Thyroid gland (tissue), 4 donors: ENCODE measurements at regions not wholly inside any gene's neighbourhood (a gene's known extent, or its start where the extent isn't known, plus 50 kb on each side); places are given as distances from the start of the nearest gene placed in this dataset.

ENCODE experiments used
- DNase-seq, 2 donors: peaks; one replicate each; pipeline ENCODE4 v3.0.0-alpha.2; 2019
- H3K27ac ChIP-seq, 3 donors: fragments of 200-600 bp; sonication (generic); 1 replicate in 2 of 3; 2 replicates in 1 of 3; pipeline ENCODE4 v1.5.1; 2016 to 2019; ENCODE audit warnings: mild to moderate bottlenecking in 1 of 3, moderate library complexity in 1 of 3
- H3K27me3 ChIP-seq: fragments of 200-600 bp; sonication (generic); one replicate; pipeline ENCODE4 v1.5.1; 2019
- H3K36me3 ChIP-seq, 2 donors: fragments of 200-600 bp; sonication (generic); one replicate each; pipeline ENCODE4 v1.5.1; 2016 to 2019
- H3K4me1 ChIP-seq, 2 donors: fragments of 200-600 bp; sonication (generic); one replicate each; pipeline ENCODE4 v1.5.1; 2017 to 2019
- H3K4me3 ChIP-seq, 3 donors: fragments of 200-600 bp; sonication (generic); replicated peaks in 1 of 3; 1 replicate in 2 of 3; 2 replicates in 1 of 3; pipeline ENCODE4 v1.5.1; 2016; ENCODE audit warnings: mild to moderate bottlenecking in 1 of 3
- H3K9me3 ChIP-seq: fragments of 200-600 bp; sonication (generic); one replicate; pipeline ENCODE4 v1.5.1; 2017
- CTCF ChIP-seq, 6 experiments: fragments of 200-600 bp in 3 of 6; fragments of 450-650 bp in 3 of 6; sonication (generic) in 3 of 6; IDR thresholded peaks; one replicate each; pipeline ENCODE4 v1.5.1; 2016 to 2019; ENCODE audit warnings: antibody characterized with exemption in 6 of 6, mild to moderate bottlenecking in 2 of 6, inconsistent platforms in 1 of 6, moderate library complexity in 1 of 6
- POLR2A ChIP-seq, 2 donors: fragments of 450-650 bp; IDR thresholded peaks; one replicate each; pipeline ENCODE4 v1.6.1; 2017; ENCODE audit warnings: antibody characterized with exemption in 2 of 2, mild to moderate bottlenecking in 2 of 2, moderate library complexity in 1 of 2
- WGBS, 2 donors: methylation state at CpG; one replicate each; pipeline ENCODE4 v1.1.5; 2017; 5-methylcytosine and 5-hydroxymethylcytosine counted together
- intact Hi-C: fragments of 100-400 bp; cut with DNase I; formaldehyde crosslinking; loops from one replicate; pipeline ENCODE4 v1.15.1; 2023

- H3K36me3 ChIP-seq: no peaks in the 10 kb centered on the region
- no peaks in the 10 kb centered on the region for H3K9me3 ChIP-seq
- H3K27ac ChIP-seq: no peak overlapping the region
- intact Hi-C loops: no loop called here
- no peaks in the 10 kb centered on the region for H3K27me3 ChIP-seq
- 89 to 92% methylated on average over 5 of the region's 5 CpGs for WGBS, 2 donors
- no peak overlapping the region for H3K4me3 ChIP-seq
- no peak for TF ChIP-seq CTCF (IDR thresholded peaks at IDR 0.05)
- no peak for TF ChIP-seq POLR2A (IDR thresholded peaks at IDR 0.05)
- no peak for DNase-seq
- H3K4me1 ChIP-seq: peaks cover 0 to 38% of the 10 kb centered on the region in 2 donors
These were observed 66.0 kb upstream of the FOXK1 start for GRCh38 chr7:4616116-4616515.

- H3K27ac ChIP-seq: no peak overlapping the region
- WGBS, 2 donors: 80 to 81% methylated on average over 5 of the region's 5 CpGs
- intact Hi-C loops: no loop called here
- no peaks in the 10 kb centered on the region for H3K36me3 ChIP-seq
- no peaks in the 10 kb centered on the region for H3K27me3 ChIP-seq
- no peak for TF ChIP-seq POLR2A (IDR thresholded peaks at IDR 0.05)
- no peak for TF ChIP-seq CTCF (IDR thresholded peaks at IDR 0.05)
- no peak for DNase-seq
- H3K4me1 ChIP-seq: peaks cover 0 to 30% of the 10 kb centered on the region in 2 donors
- no peaks in the 10 kb centered on the region for H3K9me3 ChIP-seq
- no peak overlapping the region for H3K4me3 ChIP-seq
These were observed 60.7 kb upstream of the FOXK1 start for GRCh38 chr7:4621396-4621795.

- Histone ChIP-seq H3K36me3 (no peaks in the 10 kb centered on the region), H3K4me1 (peaks cover 0 to 6% of the 10 kb centered on the region in 2 donors), H3K4me3 (no peak overlapping the region), H3K9me3 (no peaks in the 10 kb centered on the region), H3K27ac (no peak overlapping the region), H3K27me3 (no peaks in the 10 kb centered on the region)
- TF ChIP-seq CTCF (IDR thresholded peaks at IDR 0.05) (no peak), POLR2A (IDR thresholded peaks at IDR 0.05) (no peak)
- 85 to 86% methylated on average over 5 of the region's 5 CpGs for WGBS, 2 donors
- DNase-seq: no peak
- intact Hi-C loops: no loop called here
These were observed 55.7 kb upstream of the FOXK1 start for GRCh38 chr7:4626318-4626845.

- Histone ChIP-seq H3K36me3 (no peaks in the 10 kb centered on the region), H3K9me3 (no peaks in the 10 kb centered on the region), H3K4me3 (no peak overlapping the region), H3K27me3 (no peaks in the 10 kb centered on the region), H3K27ac (no peak overlapping the region), H3K4me1 (peaks cover 0 to 12% of the 10 kb centered on the region in 2 donors)
- DNase-seq: no peak
- TF ChIP-seq CTCF (IDR thresholded peaks at IDR 0.05) (no peak), POLR2A (IDR thresholded peaks at IDR 0.05) (no peak)
- intact Hi-C loops: no loop called here
- WGBS, 2 donors: 82 to 84% methylated on average over 8 of the region's 8 CpGs
These were observed 52.7 kb upstream of the FOXK1 start for GRCh38 chr7:4629287-4629895.

- Histone ChIP-seq H3K27me3 (no peaks in the 10 kb centered on the region), H3K4me3 (no peak overlapping the region), H3K9me3 (no peaks in the 10 kb centered on the region), H3K4me1 (peaks cover 0 to 12% of the 10 kb centered on the region in 2 donors), H3K27ac (no peak overlapping the region), H3K36me3 (no peaks in the 10 kb centered on the region)
- DNase-seq: peak; percentile 69 to 73
- TF ChIP-seq CTCF (IDR thresholded peaks at IDR 0.05): peak in 4 of 6 experiments; percentile 37 to 58 (median 45)
- no peak for TF ChIP-seq POLR2A (IDR thresholded peaks at IDR 0.05)
- WGBS, 2 donors: 11 to 15% methylated on average over 21 to 25 of the region's 25 CpGs
- intact Hi-C loops: loop anchor here (2.0 kb wide), 1 partner anchor 21 kb away; no protein-coding TSS in a partner anchor
These were observed 50.5 kb upstream of the FOXK1 start for GRCh38 chr7:4631380-4632179.
